ENCODE measurements at regions not wholly inside any gene's neighbourhood (a gene's known extent, or its start where the extent isn't known, plus 50 kb on each side); places are given as distances from the start of the nearest gene placed in this dataset.
A peak's percentile ranks its signal among the peaks of the same experiment; 100 is the strongest.

DNA sequence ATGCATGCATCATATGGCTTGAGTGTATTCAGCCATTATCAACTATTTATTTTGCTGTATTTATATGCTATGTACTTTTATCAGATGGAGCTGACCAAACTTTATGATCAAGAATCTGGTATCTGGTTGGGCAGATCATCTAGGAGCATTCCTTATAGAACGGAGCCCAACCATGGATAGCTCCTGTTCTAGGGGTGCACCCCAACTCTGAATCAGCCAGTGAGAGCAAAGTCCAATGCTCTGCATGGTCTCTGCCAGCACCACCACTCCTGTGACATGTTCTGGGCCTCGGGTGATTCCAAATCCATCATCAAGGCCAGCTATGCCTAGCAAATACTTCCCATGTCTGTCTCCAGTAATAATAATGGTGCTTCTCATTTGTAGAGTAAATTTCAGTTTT lies 517.5 kb downstream of the AGTPBP1 start:
- TF ChIP-seq, protein P1, sequence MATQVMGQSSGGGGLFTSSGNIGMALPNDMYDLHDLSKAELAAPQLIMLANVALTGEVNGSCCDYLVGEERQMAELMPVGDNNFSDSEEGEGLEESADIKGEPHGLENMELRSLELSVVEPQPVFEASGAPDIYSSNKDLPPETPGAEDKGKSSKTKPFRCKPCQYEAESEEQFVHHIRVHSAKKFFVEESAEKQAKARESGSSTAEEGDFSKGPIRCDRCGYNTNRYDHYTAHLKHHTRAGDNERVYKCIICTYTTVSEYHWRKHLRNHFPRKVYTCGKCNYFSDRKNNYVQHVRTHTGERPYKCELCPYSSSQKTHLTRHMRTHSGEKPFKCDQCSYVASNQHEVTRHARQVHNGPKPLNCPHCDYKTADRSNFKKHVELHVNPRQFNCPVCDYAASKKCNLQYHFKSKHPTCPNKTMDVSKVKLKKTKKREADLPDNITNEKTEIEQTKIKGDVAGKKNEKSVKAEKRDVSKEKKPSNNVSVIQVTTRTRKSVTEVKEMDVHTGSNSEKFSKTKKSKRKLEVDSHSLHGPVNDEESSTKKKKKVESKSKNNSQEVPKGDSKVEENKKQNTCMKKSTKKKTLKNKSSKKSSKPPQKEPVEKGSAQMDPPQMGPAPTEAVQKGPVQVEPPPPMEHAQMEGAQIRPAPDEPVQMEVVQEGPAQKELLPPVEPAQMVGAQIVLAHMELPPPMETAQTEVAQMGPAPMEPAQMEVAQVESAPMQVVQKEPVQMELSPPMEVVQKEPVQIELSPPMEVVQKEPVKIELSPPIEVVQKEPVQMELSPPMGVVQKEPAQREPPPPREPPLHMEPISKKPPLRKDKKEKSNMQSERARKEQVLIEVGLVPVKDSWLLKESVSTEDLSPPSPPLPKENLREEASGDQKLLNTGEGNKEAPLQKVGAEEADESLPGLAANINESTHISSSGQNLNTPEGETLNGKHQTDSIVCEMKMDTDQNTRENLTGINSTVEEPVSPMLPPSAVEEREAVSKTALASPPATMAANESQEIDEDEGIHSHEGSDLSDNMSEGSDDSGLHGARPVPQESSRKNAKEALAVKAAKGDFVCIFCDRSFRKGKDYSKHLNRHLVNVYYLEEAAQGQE (IDR thresholded peaks at IDR 0.05; ENCODE audit: low read depth), result peak; percentile 36; the same call in 1 of the 2 replicates
- no peak for TF ChIP-seq CREB1 (IDR thresholded peaks at IDR 0.05; ENCODE audit: low read depth)
- no peak for TF ChIP-seq EP300 (IDR thresholded peaks at IDR 0.05; ENCODE audit: borderline replicate concordance)
- TF ChIP-seq, protein P2, sequence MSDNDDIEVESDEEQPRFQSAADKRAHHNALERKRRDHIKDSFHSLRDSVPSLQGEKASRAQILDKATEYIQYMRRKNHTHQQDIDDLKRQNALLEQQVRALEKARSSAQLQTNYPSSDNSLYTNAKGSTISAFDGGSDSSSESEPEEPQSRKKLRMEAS (IDR thresholded peaks at IDR 0.05), result no peak

Measured in Ishikawa (cell line).